ENCODE measurements at regions not wholly inside any gene's neighbourhood (a gene's known extent, or its start where the extent isn't known, plus 50 kb on each side); places are given as distances from the start of the nearest gene placed in this dataset.

- no peak for DNase-seq
- intact Hi-C loops (cut with DNase I), result loop anchor here (10.0 kb wide), 1 partner anchor 139 kb away; no protein-coding TSS in a partner anchor
These were observed 179.6 kb downstream of the EFNB2 start for GRCh38 chr13:106355866-106356265.

DNA sequence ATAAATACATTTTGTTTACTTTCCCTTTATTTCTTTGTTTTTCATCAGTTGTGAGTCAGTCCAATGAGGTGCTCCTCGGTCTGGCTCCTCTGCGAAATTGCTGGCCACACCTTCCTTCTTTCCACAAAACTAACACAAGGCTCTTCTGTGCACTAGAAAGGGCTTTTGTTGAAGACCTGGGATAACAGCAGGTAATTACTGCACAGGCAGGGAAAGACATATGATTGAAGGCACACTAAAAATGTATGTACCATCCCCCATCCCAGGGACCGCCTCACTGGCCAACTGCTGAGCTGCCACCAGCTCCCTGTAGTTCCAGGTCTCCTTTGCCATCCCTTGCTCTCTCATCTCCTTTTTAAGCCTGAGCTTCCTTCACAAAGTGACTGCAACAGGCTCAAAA lies 180.5 kb downstream of the EFNB2 start:
- DNase-seq, result no peak
- intact Hi-C loops (cut with DNase I), result loop anchor here (10.0 kb wide), 1 partner anchor 140 kb away; no protein-coding TSS in a partner anchor

- intact Hi-C loops (cut with DNase I), result loop anchor here (10.0 kb wide), 1 partner anchor 142 kb away; no protein-coding TSS in a partner anchor
- DNase-seq, result no peak
These were observed 182.6 kb downstream of the EFNB2 start for GRCh38 chr13:106352850-106353249.

- intact Hi-C loops (cut with DNase I), result loop anchor here (10.0 kb wide), 1 partner anchor 144 kb away; no protein-coding TSS in a partner anchor
- DNase-seq, result no peak
These were observed 184.2 kb downstream of the EFNB2 start for GRCh38 chr13:106351251-106351650.

- intact Hi-C loops (cut with DNase I), result loop anchor here (10.0 kb wide), 1 partner anchor 145 kb away; no protein-coding TSS in a partner anchor
- DNase-seq, result no peak
These were observed 185.3 kb downstream of the EFNB2 start for GRCh38 chr13:106350208-106350607.

DNA sequence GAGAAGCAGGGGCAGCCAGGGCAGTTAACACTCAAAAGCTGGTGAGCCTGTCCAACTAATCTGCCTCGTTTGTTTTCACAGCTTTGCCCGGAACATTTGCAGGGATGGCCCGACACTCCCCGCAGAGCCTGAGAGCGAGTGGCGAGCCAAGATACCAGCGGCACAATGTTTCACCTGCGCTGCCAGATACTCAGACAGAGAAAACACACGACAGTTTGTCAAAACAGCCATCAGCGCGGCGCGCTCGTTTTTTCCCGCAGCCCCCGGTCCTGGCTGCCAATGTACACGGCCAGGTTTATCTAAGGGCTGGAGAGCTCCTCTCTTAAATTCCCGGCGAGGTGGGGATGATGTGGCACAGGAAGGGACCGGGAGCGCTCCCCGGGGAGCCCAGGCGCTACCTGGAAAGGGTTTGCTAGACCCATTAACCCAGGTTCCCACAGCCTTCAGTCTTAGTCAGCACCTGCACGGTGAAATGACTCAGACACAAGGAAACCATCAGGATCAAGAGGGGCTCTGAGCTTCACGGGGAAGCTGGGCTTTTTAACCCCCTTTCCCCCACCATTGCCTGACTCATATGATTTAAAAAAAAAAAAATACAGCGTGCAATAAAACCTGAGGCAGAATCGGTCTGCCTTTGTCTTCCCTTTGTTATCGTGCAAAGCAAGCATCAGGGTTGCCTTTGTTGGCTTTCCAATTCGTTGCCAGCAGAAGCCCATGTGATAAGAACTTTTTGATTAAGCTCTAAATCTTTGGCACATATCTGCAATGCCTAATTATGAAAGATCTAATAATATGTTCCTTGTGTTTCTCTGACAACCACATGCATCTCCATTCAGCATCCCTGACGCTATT lies 186.2 kb downstream of the EFNB2 start:
- intact Hi-C loops (cut with DNase I), result no loop called here
- peak in 7 of 10 donors; percentile 20 to 87 (median 39) for DNase-seq

GRCh38 chr13:106348075-106348840 lies 187.2 kb downstream of the EFNB2 start:
- intact Hi-C loops (cut with DNase I), result no loop called here

DNA sequence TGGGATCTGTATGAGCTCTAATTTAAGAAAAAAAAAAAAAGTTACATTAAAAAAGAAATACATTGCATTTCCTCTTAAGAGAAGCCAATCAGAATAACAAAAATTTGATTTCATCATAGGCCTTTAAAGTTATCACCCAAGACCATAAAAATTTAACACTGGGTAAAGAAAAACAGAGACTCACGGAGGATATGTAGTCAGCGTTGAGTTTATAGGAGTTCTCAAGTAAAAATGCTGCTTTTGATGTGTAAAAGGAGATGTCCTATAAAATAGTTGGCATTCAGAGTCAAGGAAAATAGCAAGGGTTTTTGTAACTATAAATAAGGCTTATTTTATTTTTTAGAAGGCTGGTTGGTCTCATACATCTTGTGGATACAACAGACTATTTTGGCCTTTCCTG lies 191.1 kb downstream of the EFNB2 start:
- intact Hi-C loops (cut with DNase I), result no loop called here
- no peak for DNase-seq

More at GRCh38 chr13:106348075-106348840, 187.2 kb downstream of the EFNB2 start:
- DNase-seq, result no peak

DNA sequence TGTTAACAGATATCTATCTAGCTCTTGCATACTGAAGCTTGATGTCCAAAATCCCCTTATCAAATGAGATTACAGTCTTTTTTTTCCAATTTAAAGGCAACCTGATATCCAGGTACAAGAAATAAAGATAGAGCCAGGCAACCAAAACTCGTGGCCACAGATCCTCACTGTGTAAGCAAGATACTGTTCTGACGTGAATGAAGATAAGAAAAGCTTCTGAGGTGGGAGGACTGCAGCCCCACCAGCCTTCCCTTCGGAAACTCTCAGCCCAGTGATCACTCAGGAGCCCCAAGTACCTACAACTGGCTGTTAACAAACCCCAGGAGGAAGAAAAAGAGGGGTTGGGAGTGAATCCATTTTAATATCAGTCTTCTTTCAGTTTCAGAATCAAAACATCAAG lies 191.6 kb downstream of the EFNB2 start:
- no peak for DNase-seq
- intact Hi-C loops (cut with DNase I), result no loop called here

DNA sequence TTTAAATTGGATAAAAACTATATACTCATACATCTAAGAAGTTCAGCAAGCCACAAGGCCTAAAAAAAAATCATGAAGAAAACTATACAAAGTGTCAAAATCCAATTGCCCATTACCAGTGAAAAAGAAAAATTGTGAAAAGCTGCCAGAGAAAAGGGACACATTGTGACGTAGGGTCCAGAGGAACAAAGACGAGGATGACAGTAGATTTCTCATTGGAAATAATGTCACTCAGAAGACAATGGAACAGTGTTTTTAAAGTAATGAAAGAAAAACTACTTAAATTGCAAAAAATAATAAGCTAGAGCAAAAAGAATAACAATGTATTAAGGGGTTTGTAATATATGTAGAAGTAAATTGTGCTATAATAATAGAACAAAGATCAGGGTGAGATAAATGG lies 195.2 kb downstream of the EFNB2 start:
- intact Hi-C loops (cut with DNase I), result no loop called here
- DNase-seq, result no peak

DNA sequence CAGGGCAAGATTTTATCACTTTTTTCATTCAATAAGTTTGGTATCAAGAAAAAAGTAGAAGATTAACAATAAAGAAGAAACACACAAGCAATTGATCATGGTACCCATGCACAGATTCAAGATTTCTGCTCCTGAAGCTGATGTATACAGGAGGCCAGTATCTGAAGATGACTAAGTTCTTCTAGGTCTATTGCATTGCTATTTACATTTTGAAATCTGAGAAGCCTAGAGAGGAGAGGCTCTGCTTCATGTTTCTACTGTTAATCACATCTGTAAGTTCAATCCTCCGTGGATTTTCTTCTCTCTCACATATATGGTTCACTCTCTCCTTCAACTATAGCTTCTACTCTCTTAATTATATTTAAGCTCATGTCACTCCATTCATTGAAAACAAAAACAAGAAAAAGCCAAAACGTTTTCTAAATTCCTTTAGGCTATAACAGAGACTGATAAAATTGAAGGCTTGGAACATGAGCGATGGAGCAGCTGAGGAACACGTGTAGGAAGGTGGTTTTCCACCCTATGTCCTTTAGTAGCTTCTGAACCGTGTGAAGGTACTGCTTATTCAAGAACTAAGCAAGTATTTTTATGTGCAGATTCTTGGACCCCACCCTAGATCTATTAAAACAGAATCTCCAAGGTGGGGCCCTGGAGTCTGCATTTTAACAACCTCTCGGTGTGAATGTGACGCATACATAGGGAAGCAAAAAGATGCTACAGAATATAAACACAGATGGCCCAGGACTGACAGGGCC lies 198.2 kb downstream of the EFNB2 start:
- no peak for DNase-seq
- intact Hi-C loops (cut with DNase I), result no loop called here

DNA sequence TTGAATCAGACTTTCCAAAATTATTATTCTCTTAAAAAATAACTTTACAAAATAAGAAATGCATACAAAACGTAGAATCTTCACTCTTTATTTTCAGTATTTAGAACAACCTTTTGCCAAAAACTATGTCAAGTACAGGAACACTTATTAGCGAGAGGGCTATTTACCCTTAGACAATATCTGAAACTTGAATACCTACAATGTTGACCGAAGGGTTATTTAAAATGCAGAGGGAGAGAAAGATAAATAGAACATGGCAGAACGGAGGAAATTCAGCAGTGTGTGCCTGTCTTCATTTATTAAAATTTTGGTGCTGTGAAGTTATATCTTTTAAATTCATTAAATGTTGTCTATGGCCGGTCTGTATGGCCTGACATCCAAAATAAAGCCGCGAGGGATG lies 198.8 kb downstream of the EFNB2 start:
- DNase-seq, result no peak
- intact Hi-C loops (cut with DNase I), result no loop called here

- intact Hi-C loops (cut with DNase I), result no loop called here
- no peak for DNase-seq
These were observed 202.8 kb downstream of the EFNB2 start for GRCh38 chr13:106332621-106333020.

- intact Hi-C loops (cut with DNase I), result no loop called here
- peak in 2 of 10 donors; percentile 30 to 32 for DNase-seq
These were observed 204.3 kb downstream of the EFNB2 start for GRCh38 chr13:106331116-106331515.

DNA sequence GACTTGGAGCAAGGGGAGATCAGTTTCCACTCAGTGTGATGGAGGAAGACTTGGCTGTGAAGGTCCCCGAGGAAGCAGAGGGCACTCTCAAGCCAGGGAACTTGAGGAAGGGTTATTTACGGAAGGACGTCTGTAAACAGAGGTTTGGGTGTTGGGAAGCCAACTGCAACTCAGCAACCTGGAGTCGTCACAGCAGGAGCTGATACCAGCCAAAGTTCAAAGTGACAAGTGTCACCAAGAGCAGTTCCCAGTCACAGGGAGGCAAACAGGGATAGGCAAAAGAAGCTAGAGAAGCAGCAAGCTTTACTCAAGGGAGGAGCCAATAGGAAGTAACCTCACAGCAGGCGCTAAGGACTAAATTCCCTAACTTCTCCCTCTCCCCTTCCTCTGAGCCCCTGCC lies 205.5 kb downstream of the EFNB2 start:
- intact Hi-C loops (cut with DNase I), result no loop called here

DNA sequence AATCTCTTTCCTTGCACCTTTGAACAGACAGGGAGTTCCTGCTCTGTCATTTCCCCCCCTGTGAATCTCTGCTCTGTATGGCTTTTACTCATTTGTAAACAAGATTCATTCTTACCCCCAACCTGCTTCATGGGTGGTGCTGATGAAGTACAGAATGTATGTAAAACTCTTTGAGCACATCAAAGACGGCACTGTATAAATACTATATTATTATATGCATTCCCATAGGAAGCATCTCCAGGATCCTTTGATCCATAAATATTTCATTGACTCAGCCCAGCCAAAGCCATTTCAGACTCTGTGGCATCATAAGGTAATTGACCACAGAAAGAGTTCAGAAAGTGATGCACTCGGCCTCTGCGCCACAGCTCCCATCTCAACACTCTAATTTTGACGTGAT lies 208.7 kb downstream of the EFNB2 start:
- intact Hi-C loops (cut with DNase I), result no loop called here

More for the DNA sequence above, 205.5 kb downstream of the EFNB2 start:
- DNase-seq, result no peak

GRCh38 chr13:106324444-106324843 lies 211.0 kb downstream of the EFNB2 start:
- intact Hi-C loops (cut with DNase I), result no loop called here
- no peak for DNase-seq

More for the DNA sequence above, 208.7 kb downstream of the EFNB2 start:
- no peak for DNase-seq

GRCh38 chr13:106322628-106323027 lies 212.8 kb downstream of the EFNB2 start:
- intact Hi-C loops (cut with DNase I), result no loop called here
- no peak for DNase-seq

DNA sequence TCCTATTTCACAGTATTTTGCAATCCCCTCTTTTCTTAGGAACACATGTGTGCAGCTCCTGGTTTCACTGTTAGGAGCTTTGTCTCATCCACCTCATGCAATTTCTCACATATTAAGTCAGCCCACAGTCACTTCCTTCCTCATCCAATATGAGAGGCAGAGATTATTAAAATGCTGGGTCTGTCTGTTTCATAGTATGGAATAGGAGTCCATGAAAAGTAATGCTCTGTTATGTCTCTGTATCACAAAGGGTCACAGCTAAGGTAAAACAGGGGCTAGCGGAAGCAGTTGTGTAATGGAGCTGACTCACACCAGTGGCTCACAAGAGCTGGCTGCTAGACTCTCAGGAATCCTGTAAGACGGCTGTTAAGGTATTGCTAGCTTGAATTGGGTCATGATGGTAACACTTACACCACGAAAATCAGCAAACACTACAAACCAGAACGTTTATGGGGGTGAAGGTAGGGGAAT lies 216.5 kb downstream of the EFNB2 start:
- intact Hi-C loops (cut with DNase I), result no loop called here
- no peak for DNase-seq

DNA sequence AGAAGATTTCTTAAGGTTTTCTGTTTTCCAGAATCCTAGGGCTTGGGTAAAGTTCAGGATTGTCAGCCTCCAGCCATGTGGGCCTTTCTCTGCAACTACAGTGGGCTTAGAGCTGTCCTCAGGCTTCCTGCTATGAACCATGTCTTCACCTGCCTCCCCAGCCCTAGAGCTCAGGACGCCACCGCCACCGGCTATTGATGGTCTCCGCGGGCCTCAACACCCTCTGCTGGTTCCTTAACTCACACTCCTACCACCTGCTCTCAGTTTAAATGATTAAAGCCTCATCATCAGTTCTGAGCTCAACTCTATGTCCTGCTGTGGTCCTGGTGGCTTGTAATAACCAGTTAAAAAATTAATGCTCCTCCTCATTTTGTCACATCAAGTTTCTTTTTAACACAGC lies 221.0 kb downstream of the EFNB2 start:
- intact Hi-C loops (cut with DNase I), result no loop called here

More for the DNA sequence above, 221.0 kb downstream of the EFNB2 start:
- no peak for DNase-seq

All from posterior cingulate gyrus (tissue), 11 donors.